KMS-11 (cell line): ENCODE measurements at regions not wholly inside any gene's neighbourhood (a gene's known extent, or its start where the extent isn't known, plus 50 kb on each side); places are given as distances from the start of the nearest gene placed in this dataset.

Source experiments
- H2AFZ ChIP-seq: fragments of 200-600 bp; sonication (generic); 2 replicates; pipeline ENCODE4 v1.6.1; 2016; ENCODE audit warnings: antibody characterized with exemption, mixed run types, low read depth
- H3K27ac ChIP-seq: fragments of 200-600 bp; sonication (generic); 2 replicates; pipeline ENCODE4 v1.6.1; 2016; ENCODE audit warnings: mild to moderate bottlenecking, mixed run types
- H3K27me3 ChIP-seq: fragments of 200-600 bp; sonication (generic); 2 replicates; pipeline ENCODE4 v1.6.1; 2017; ENCODE audit warnings: mild to moderate bottlenecking, low read depth, mixed run types, moderate library complexity; ENCODE audit not compliant: insufficient read depth
- H3K36me3 ChIP-seq: fragments of 200-600 bp; sonication (generic); 2 replicates; pipeline ENCODE4 v1.6.1; 2017; ENCODE audit warnings: mild to moderate bottlenecking, mixed run types; ENCODE audit not compliant: insufficient read depth
- H3K4me1 ChIP-seq: fragments of 200-600 bp; sonication (generic); 2 replicates; pipeline ENCODE4 v1.6.1; 2016; ENCODE audit warnings: mild to moderate bottlenecking, low read depth, mixed run types; ENCODE audit not compliant: poor library complexity, severe bottlenecking
- H3K4me2 ChIP-seq: fragments of 200-600 bp; sonication (generic); 2 replicates; pipeline ENCODE4 v1.7.0; 2016; ENCODE audit warnings: mild to moderate bottlenecking, mixed run types
- H3K4me3 ChIP-seq: fragments of 200-600 bp; sonication (generic); IDR thresholded peaks from 2 replicates; pipeline ENCODE4 v1.6.1; 2017; ENCODE audit warnings: low read depth, low read length, mixed read lengths; ENCODE audit not compliant: insufficient read depth
- H3K79me2 ChIP-seq: fragments of 200-600 bp; sonication (generic); 2 replicates; pipeline ENCODE4 v1.6.1; 2016; ENCODE audit warnings: low read depth, mixed run types; ENCODE audit not compliant: insufficient read depth
- H3K9ac ChIP-seq: fragments of 200-600 bp; sonication (generic); 2 replicates; pipeline ENCODE4 v1.6.1; 2016; ENCODE audit warnings: mild to moderate bottlenecking, mixed run types
- H4K20me1 ChIP-seq: fragments of 200-600 bp; sonication (generic); 2 replicates; pipeline ENCODE4 v1.6.1; 2016; ENCODE audit warnings: mild to moderate bottlenecking, mixed run types; ENCODE audit not compliant: insufficient read depth
- TF ChIP-seq, protein P1 (sequence below): fragments of 200-600 bp; sonication (generic); conservative IDR thresholded peaks from 2 replicates; pipeline ENCODE4 v1.6.1; 2017; ENCODE audit warnings: low read depth, mild to moderate bottlenecking, antibody characterized with exemption, low read length, moderate library complexity, mixed read lengths

- Histone ChIP-seq H3K4me1 (no peaks in the 10 kb centered on the region), H3K27ac (no peak overlapping the region), H2AFZ (no peak overlapping the region), H3K9ac (no peak overlapping the region), H3K4me3 (no peak overlapping the region), H4K20me1 (no peaks in the 10 kb centered on the region), H3K4me2 (no peak overlapping the region), H3K36me3 (no peaks in the 10 kb centered on the region), H3K27me3 (no peaks in the 10 kb centered on the region), H3K79me2 (no peaks in the 10 kb centered on the region)
- TF ChIP-seq, protein P1, sequence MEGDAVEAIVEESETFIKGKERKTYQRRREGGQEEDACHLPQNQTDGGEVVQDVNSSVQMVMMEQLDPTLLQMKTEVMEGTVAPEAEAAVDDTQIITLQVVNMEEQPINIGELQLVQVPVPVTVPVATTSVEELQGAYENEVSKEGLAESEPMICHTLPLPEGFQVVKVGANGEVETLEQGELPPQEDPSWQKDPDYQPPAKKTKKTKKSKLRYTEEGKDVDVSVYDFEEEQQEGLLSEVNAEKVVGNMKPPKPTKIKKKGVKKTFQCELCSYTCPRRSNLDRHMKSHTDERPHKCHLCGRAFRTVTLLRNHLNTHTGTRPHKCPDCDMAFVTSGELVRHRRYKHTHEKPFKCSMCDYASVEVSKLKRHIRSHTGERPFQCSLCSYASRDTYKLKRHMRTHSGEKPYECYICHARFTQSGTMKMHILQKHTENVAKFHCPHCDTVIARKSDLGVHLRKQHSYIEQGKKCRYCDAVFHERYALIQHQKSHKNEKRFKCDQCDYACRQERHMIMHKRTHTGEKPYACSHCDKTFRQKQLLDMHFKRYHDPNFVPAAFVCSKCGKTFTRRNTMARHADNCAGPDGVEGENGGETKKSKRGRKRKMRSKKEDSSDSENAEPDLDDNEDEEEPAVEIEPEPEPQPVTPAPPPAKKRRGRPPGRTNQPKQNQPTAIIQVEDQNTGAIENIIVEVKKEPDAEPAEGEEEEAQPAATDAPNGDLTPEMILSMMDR = no peak
Measured at GRCh38 chr13:53703371-53704080, 674.9 kb downstream of the OLFM4 start.

GRCh38 chr13:53719281-53719680, 690.7 kb downstream of the OLFM4 start:
- Histone ChIP-seq H3K79me2 (no peaks in the 10 kb centered on the region), H4K20me1 (no peaks in the 10 kb centered on the region), H3K36me3 (no peaks in the 10 kb centered on the region), H3K4me3 (no peak overlapping the region), H2AFZ (no peak overlapping the region), H3K27me3 (no peaks in the 10 kb centered on the region), H3K4me2 (no peak overlapping the region), H3K4me1 (no peaks in the 10 kb centered on the region), H3K27ac (no peak overlapping the region), H3K9ac (no peak overlapping the region)
- TF ChIP-seq, protein P1 = no peak

DNA sequence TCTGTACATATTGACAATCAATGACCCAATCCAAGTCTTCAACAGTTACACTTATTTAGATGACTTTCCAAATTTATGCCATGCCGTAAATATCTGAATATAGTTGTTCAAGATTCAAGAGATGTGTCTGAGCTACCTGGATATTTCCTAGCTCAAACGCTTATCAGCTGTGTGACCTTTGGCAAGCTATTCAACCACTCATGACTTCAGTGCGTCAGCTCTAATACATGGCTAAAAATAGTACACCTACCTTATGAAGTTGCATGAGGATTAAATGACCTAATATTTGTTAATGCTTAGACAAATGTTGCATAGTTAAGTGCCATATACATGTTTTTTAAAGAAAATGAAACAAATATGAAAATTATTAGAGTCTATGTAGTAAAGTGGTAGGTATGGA, 704.1 kb downstream of the OLFM4 start:
- Histone ChIP-seq H3K36me3 (no peaks in the 10 kb centered on the region), H3K79me2 (no peaks in the 10 kb centered on the region), H3K4me3 (no peak overlapping the region), H3K27me3 (no peaks in the 10 kb centered on the region), H3K4me2 (no peak overlapping the region), H3K4me1 (no peaks in the 10 kb centered on the region), H3K27ac (no peak overlapping the region), H2AFZ (no peak overlapping the region), H4K20me1 (no peaks in the 10 kb centered on the region), H3K9ac (no peak overlapping the region)
- TF ChIP-seq, protein P1 = no peak

- H3K27me3 ChIP-seq = no peaks in the 10 kb centered on the region
- H3K4me2 ChIP-seq = no peak overlapping the region
- H4K20me1 ChIP-seq = no peaks in the 10 kb centered on the region
- H3K4me3 ChIP-seq = no peak overlapping the region
- no peak overlapping the region for H3K27ac ChIP-seq
- no peak overlapping the region for H2AFZ ChIP-seq
- H3K4me1 ChIP-seq = no peaks in the 10 kb centered on the region
- H3K79me2 ChIP-seq = no peaks in the 10 kb centered on the region
- no peak overlapping the region for H3K9ac ChIP-seq
- no peaks in the 10 kb centered on the region for H3K36me3 ChIP-seq
- TF ChIP-seq, protein P1 = no peak
Measured at GRCh38 chr13:53743906-53744305, 715.3 kb downstream of the OLFM4 start.
